ENCODE measurements at regions not wholly inside any gene's neighbourhood (a gene's known extent, or its start where the extent isn't known, plus 50 kb on each side); places are given as distances from the start of the nearest gene placed in this dataset.

GRCh38 chr2:5953525-5953924 lies 261.3 kb downstream of the SOX11 start:
- Mint-ChIP-seq H3K4me1 (ENCODE audit: insufficient read depth, unreplicated experiment) (no peaks in the 10 kb centered on the region), H3K27ac (ENCODE audit: low read depth, unreplicated experiment) (no peak overlapping the region), H3K4me3 (ENCODE audit: unreplicated experiment) (no peak overlapping the region), H3K27me3 (ENCODE audit: insufficient read depth, unreplicated experiment) (no peaks in the 10 kb centered on the region), H3K9me3 (ENCODE audit: unreplicated experiment) (no peaks in the 10 kb centered on the region), H3K36me3 (ENCODE audit: insufficient read depth, unreplicated experiment) (no peaks in the 10 kb centered on the region)
- intact Hi-C loops (cut with micrococcal nuclease) = no loop called here
- TF ChIP-seq CTCF (IDR thresholded peaks at IDR 0.05; ENCODE audit: unreplicated experiment) = no peak
- DNase-seq (ENCODE audit: unreplicated experiment) = no peak
- POLR2A ChIA-PET = no interaction called here
- BruUV-seq (replicated peaks) = no TSS peak
- CTCF ChIA-PET = interaction anchor here (0.7 kb wide), 1 partner anchor 226 kb away, joined by 3 read pairs; no protein-coding TSS in a partner anchor

GRCh38 chr2:5954509-5954908 lies 262.3 kb downstream of the SOX11 start:
- H3K36me3 Mint-ChIP-seq (ENCODE audit: insufficient read depth, unreplicated experiment) = no peaks in the 10 kb centered on the region
- no peaks in the 10 kb centered on the region for H3K4me1 Mint-ChIP-seq (ENCODE audit: insufficient read depth, unreplicated experiment)
- ChIA-PET CTCF (no interaction called here), POLR2A (no interaction called here)
- TF ChIP-seq CTCF (IDR thresholded peaks at IDR 0.05; ENCODE audit: unreplicated experiment) = no peak
- no peak overlapping the region for H3K27ac Mint-ChIP-seq (ENCODE audit: low read depth, unreplicated experiment)
- no TSS peak for BruUV-seq (replicated peaks)
- no peak for DNase-seq (ENCODE audit: unreplicated experiment)
- H3K9me3 Mint-ChIP-seq (ENCODE audit: unreplicated experiment) = no peaks in the 10 kb centered on the region
- intact Hi-C loops (cut with micrococcal nuclease) = no loop called here
- H3K27me3 Mint-ChIP-seq (ENCODE audit: insufficient read depth, unreplicated experiment) = no peaks in the 10 kb centered on the region
- no peak overlapping the region for H3K4me3 Mint-ChIP-seq (ENCODE audit: unreplicated experiment)

DNA sequence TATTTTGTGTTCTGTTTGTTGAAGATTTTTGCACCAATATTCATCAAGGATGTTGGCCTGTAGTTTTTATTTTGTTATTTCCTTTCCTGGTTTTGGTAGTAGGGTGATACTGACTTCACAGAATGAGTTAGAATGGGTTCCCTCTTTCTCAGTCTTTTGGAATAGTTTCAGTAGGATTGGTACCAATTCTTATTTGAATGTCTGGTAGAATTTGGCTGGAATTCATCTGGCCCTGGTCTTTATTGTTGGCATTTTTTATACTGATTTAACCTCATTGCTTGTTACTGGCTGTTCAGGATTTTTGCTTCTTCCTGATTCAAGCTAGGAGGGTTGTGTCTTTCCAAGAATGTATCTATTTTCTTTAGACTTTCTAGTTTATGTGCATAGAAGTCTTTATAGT lies 263.7 kb downstream of the SOX11 start:
- no peak overlapping the region for H3K27ac Mint-ChIP-seq (ENCODE audit: low read depth, unreplicated experiment)
- H3K4me3 Mint-ChIP-seq (ENCODE audit: unreplicated experiment) = no peak overlapping the region
- CTCF ChIA-PET = no interaction called here
- H3K9me3 Mint-ChIP-seq (ENCODE audit: unreplicated experiment) = no peaks in the 10 kb centered on the region
- POLR2A ChIA-PET = no interaction called here
- H3K27me3 Mint-ChIP-seq (ENCODE audit: insufficient read depth, unreplicated experiment) = no peaks in the 10 kb centered on the region
- BruUV-seq (replicated peaks) = no TSS peak
- no peak for DNase-seq (ENCODE audit: unreplicated experiment)
- no peaks in the 10 kb centered on the region for H3K36me3 Mint-ChIP-seq (ENCODE audit: insufficient read depth, unreplicated experiment)
- no peaks in the 10 kb centered on the region for H3K4me1 Mint-ChIP-seq (ENCODE audit: insufficient read depth, unreplicated experiment)
- TF ChIP-seq CTCF (IDR thresholded peaks at IDR 0.05; ENCODE audit: unreplicated experiment) = no peak
- intact Hi-C loops (cut with micrococcal nuclease) = no loop called here

DNA sequence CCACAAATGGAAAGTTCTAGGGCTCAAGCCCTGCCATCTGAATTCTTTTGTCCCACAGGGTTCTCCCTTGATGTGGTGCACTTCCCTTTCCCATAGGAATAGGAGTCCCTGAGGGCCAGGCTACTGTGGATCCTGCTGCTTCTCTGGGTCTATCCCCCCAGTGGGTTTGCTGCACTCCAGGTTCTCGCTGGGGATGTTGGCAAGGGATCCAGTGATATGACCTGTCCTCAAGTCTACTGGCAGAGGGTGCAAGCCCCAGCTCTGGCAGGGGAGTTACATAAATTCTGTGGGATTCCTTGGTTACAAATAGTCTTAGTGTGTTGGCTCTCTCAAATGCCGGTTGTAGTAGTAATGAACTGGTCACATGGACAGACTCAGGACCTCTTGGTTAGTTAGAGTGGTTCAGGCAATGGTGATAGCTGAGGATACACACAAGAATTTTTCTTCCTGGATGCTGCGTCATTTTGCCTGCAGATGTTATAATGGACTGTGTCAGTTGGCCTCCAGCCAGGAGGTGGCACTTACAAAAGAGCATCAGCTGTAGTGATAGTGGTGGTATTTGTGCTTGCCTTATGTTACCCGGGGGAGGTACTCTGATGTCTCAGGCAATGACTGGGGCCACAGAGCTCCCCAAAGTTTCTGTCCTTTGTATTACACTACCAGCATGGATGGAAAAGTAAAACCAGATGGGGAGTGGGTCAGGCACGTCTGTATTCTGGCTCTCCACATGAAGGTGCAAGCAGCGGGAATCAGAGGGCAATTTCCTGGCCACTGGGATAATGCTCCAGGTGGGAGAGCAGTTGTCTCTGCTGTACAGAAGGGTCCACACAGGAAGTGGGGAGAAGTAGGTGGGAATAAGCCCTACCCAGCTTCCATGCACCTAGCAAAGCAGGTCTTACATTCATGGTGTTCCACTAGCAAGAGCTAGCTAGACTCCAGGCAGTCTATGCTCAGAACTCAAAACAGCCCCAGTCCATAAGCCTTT lies 267.9 kb downstream of the SOX11 start:
- CTCF ChIA-PET = no interaction called here
- no peak for DNase-seq (ENCODE audit: unreplicated experiment)
- no peaks in the 10 kb centered on the region for H3K27me3 Mint-ChIP-seq (ENCODE audit: insufficient read depth, unreplicated experiment)
- intact Hi-C loops (cut with micrococcal nuclease) = no loop called here
- POLR2A ChIA-PET = no interaction called here
- no peak overlapping the region for H3K4me3 Mint-ChIP-seq (ENCODE audit: unreplicated experiment)
- no peak for TF ChIP-seq CTCF (IDR thresholded peaks at IDR 0.05; ENCODE audit: unreplicated experiment)
- no peaks in the 10 kb centered on the region for H3K36me3 Mint-ChIP-seq (ENCODE audit: insufficient read depth, unreplicated experiment)
- no TSS peak for BruUV-seq (replicated peaks)
- H3K4me1 Mint-ChIP-seq (ENCODE audit: insufficient read depth, unreplicated experiment) = no peaks in the 10 kb centered on the region
- no peak overlapping the region for H3K27ac Mint-ChIP-seq (ENCODE audit: low read depth, unreplicated experiment)
- H3K9me3 Mint-ChIP-seq (ENCODE audit: unreplicated experiment) = peaks cover 6% of the 10 kb centered on the region

Measured in MCF 10A (cell line).